GM12878 (cell line): ENCODE measurements at regions not wholly inside any gene's neighbourhood (a gene's known extent, or its start where the extent isn't known, plus 50 kb on each side); places are given as distances from the start of the nearest gene placed in this dataset.

Experiments
- CBX5 ChIP-seq: sonication (generic); IDR thresholded peaks from 2 replicates; pipeline ENCODE4 v1.6.1; 2016; ENCODE audit warnings: low read depth, moderate library complexity, mild to moderate bottlenecking, inconsistent platforms
- DPF2 ChIP-seq: fragments of 450-650 bp; IDR thresholded peaks from 2 replicates; pipeline ENCODE4 v1.6.1; 2017; ENCODE audit warnings: mild to moderate bottlenecking
- E2F8 ChIP-seq: fragments of 450-650 bp; IDR thresholded peaks from 2 replicates; pipeline ENCODE4 v1.6.1; 2018; ENCODE audit warnings: mild to moderate bottlenecking, low read depth, moderate library complexity; ENCODE audit not compliant: partially characterized antibody
- NBN ChIP-seq: fragments of 450-650 bp; IDR thresholded peaks from 2 replicates; pipeline ENCODE4 v1.6.1; 2016
- NFXL1 ChIP-seq: fragments of 450-650 bp; IDR thresholded peaks from 2 replicates; pipeline ENCODE4 v1.6.1; 2017; ENCODE audit warnings: antibody characterized with exemption, mild to moderate bottlenecking, borderline replicate concordance
- NR2C2 ChIP-seq: IDR thresholded peaks from 2 replicates; pipeline ENCODE4 v1.6.1; 2011; ENCODE audit warnings: borderline replicate concordance, low read depth; ENCODE audit not compliant: control insufficient read depth, insufficient read length
- RUNX3 ChIP-seq: IDR thresholded peaks from 2 replicates; pipeline ENCODE4 v1.6.1; 2012; ENCODE audit warnings: low read length, inconsistent platforms
- WRNIP1 ChIP-seq: IDR thresholded peaks from 2 replicates; pipeline ENCODE4 v1.6.1; 2011; ENCODE audit warnings: low read depth, low read length, improper control_type of control experiment, borderline replicate concordance
- ZBTB4 ChIP-seq: fragments of 450-650 bp; formaldehyde crosslinking; IDR thresholded peaks from 2 replicates; pipeline ENCODE4 v1.4.0; 2022; ENCODE audit warnings: mild to moderate bottlenecking, moderate library complexity
- ZNF592 ChIP-seq: fragments of 450-650 bp; IDR thresholded peaks from 2 replicates; pipeline ENCODE4 v1.6.1; 2017; ENCODE audit warnings: mild to moderate bottlenecking, moderate library complexity
- TF ChIP-seq, protein P1 (sequence below): fragments of 450-650 bp; IDR thresholded peaks from 2 replicates; pipeline ENCODE4 v1.6.1; 2017; ENCODE audit warnings: mild to moderate bottlenecking
- TF ChIP-seq, protein P2 (sequence below): IDR thresholded peaks from 2 replicates; pipeline ENCODE4 v1.6.1; 2012; ENCODE audit warnings: low read depth, low read length, improper control_type of control experiment
- TF ChIP-seq, protein P3 (sequence below): fragments of 450-650 bp; IDR thresholded peaks from 2 replicates; pipeline ENCODE4 v1.6.1; 2016; ENCODE audit warnings: mild to moderate bottlenecking
- TF ChIP-seq, protein P4 (sequence below), 3 experiments: IDR thresholded peaks in 2 of 3; conservative IDR thresholded peaks in 1 of 3; 2 replicates each; pipeline ENCODE4 v1.5.1; 2011; ENCODE audit warnings: low read depth in 3 of 3, low read length in 3 of 3, mild to moderate bottlenecking in 3 of 3, control low read depth in 2 of 3, moderate library complexity in 2 of 3, inconsistent platforms in 1 of 3, mixed read lengths in 1 of 3; ENCODE audit not compliant: control insufficient read depth in 2 of 3, insufficient read depth in 1 of 3; ENCODE audit errors: extremely low read depth in 1 of 3

- 0 out of 2 replicates have a peak, but pooled peaks have one; percentile 41 for TF ChIP-seq ZNF592
- peak; percentile 99 for TF ChIP-seq RUNX3
- TF ChIP-seq E2F8: no peak
- TF ChIP-seq WRNIP1: no peak
- peak; percentile 98 for TF ChIP-seq DPF2
- peak; percentile 75; the same call in 1 of the 2 replicates for TF ChIP-seq CBX5
- TF ChIP-seq, protein P1, sequence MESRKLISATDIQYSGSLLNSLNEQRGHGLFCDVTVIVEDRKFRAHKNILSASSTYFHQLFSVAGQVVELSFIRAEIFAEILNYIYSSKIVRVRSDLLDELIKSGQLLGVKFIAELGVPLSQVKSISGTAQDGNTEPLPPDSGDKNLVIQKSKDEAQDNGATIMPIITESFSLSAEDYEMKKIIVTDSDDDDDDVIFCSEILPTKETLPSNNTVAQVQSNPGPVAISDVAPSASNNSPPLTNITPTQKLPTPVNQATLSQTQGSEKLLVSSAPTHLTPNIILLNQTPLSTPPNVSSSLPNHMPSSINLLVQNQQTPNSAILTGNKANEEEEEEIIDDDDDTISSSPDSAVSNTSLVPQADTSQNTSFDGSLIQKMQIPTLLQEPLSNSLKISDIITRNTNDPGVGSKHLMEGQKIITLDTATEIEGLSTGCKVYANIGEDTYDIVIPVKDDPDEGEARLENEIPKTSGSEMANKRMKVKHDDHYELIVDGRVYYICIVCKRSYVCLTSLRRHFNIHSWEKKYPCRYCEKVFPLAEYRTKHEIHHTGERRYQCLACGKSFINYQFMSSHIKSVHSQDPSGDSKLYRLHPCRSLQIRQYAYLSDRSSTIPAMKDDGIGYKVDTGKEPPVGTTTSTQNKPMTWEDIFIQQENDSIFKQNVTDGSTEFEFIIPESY: no peak
- no peak for TF ChIP-seq NR2C2
- no peak for TF ChIP-seq NFXL1
- TF ChIP-seq, protein P2, sequence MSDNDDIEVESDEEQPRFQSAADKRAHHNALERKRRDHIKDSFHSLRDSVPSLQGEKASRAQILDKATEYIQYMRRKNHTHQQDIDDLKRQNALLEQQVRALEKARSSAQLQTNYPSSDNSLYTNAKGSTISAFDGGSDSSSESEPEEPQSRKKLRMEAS: no peak
- no peak for TF ChIP-seq ZBTB4
- TF ChIP-seq, protein P3, sequence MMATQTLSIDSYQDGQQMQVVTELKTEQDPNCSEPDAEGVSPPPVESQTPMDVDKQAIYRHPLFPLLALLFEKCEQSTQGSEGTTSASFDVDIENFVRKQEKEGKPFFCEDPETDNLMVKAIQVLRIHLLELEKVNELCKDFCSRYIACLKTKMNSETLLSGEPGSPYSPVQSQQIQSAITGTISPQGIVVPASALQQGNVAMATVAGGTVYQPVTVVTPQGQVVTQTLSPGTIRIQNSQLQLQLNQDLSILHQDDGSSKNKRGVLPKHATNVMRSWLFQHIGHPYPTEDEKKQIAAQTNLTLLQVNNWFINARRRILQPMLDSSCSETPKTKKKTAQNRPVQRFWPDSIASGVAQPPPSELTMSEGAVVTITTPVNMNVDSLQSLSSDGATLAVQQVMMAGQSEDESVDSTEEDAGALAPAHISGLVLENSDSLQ: no peak
- TF ChIP-seq, protein P4, sequence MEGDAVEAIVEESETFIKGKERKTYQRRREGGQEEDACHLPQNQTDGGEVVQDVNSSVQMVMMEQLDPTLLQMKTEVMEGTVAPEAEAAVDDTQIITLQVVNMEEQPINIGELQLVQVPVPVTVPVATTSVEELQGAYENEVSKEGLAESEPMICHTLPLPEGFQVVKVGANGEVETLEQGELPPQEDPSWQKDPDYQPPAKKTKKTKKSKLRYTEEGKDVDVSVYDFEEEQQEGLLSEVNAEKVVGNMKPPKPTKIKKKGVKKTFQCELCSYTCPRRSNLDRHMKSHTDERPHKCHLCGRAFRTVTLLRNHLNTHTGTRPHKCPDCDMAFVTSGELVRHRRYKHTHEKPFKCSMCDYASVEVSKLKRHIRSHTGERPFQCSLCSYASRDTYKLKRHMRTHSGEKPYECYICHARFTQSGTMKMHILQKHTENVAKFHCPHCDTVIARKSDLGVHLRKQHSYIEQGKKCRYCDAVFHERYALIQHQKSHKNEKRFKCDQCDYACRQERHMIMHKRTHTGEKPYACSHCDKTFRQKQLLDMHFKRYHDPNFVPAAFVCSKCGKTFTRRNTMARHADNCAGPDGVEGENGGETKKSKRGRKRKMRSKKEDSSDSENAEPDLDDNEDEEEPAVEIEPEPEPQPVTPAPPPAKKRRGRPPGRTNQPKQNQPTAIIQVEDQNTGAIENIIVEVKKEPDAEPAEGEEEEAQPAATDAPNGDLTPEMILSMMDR (IDR thresholded peaks at IDR 0.05 in 2 of 3, conservative IDR thresholded peaks at IDR 0.05 in 1 of 3; ENCODE audit: control insufficient read depth in 2 of 3, extremely low read depth in 1 of 3, insufficient read depth in 1 of 3, low read depth in 3 of 3, low read length in 3 of 3): no peak
- no peak for TF ChIP-seq NBN
These were observed 491.0 kb downstream of the FGF9 start (continued) for GRCh38 chr13:22161871-22162270.
